Calu3 (cell line): ENCODE measurements at regions not wholly inside any gene's neighbourhood (a gene's known extent, or its start where the extent isn't known, plus 50 kb on each side); places are given as distances from the start of the nearest gene placed in this dataset.
"Not testable (repeated sequence)": the region's sequence is repeated elsewhere in the genome, so short reads cannot be mapped to it uniquely, and the experiment has no call there.

ENCODE experiments used
- BruUV-seq: library from RNA; stranded (reverse); fragments of 400-500 nt; replicated peaks from 2 replicates; lab custom pipeline; 2021; lab: Mats Ljungman, UMichigan
- CTCF ChIA-PET: fragments of 300-600 bp; sonication (Branson Sonifier 250); formaldehyde crosslinking; loops from one replicate; lab custom pipeline; 2022; ENCODE audit warnings: antibody characterized with exemption; lab: Charles Lee
- DNase-seq: peaks from one replicate; pipeline ENCODE4 v3.0.0; 2022
- H3K27ac Mint-ChIP-seq: one replicate; pipeline ENCODE4 v1.8.0; 2022; ENCODE audit warnings: mixed read lengths; ENCODE audit not compliant: unreplicated experiment
- H3K27me3 Mint-ChIP-seq: one replicate; pipeline ENCODE4 v1.8.0; 2022; ENCODE audit warnings: mixed read lengths; ENCODE audit not compliant: unreplicated experiment
- H3K36me3 Mint-ChIP-seq: one replicate; pipeline ENCODE4 v1.8.0; 2022; ENCODE audit warnings: mild to moderate bottlenecking, moderate library complexity, mixed read lengths; ENCODE audit not compliant: insufficient read depth, unreplicated experiment
- H3K4me1 Mint-ChIP-seq: one replicate; pipeline ENCODE4 v1.8.0; 2022; ENCODE audit warnings: mild to moderate bottlenecking, low read depth, mixed read lengths; ENCODE audit not compliant: unreplicated experiment
- H3K4me3 Mint-ChIP-seq: one replicate; pipeline ENCODE4 v1.8.0; 2022; ENCODE audit warnings: mild to moderate bottlenecking, low read depth, moderate library complexity, mixed read lengths; ENCODE audit not compliant: unreplicated experiment
- H3K9me3 Mint-ChIP-seq: one replicate; pipeline ENCODE4 v1.8.0; 2022; ENCODE audit warnings: low read depth, mixed read lengths; ENCODE audit not compliant: unreplicated experiment
- intact Hi-C: fragments of 100-400 bp; cut with micrococcal nuclease; formaldehyde crosslinking; loops from one replicate; pipeline ENCODE4 v1.10.0; 2022; ENCODE audit not compliant: unreplicated experiment

DNA sequence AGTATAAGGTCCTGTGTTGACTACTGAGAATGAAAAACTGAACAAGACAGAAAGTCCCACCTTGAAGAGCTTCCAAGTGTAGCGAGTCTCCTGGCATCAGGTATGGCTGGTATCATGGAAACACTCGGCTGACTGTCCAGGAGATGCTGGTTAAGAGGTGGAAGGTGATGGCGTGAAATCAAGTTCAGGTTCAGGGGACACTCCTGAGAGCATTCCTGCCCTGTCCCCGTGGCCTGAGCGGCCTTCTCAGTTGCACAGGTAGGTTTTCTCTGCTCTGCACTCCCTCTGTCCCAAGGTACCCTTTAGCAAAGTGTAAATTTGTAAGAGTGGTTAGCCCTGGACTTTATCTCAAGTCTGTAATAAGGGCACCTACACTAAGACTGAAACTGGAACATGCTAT lies 713.7 kb upstream of the TPTE start:
- H3K27ac Mint-ChIP-seq, H3K27me3 Mint-ChIP-seq, H3K4me3 Mint-ChIP-seq, BruUV-seq, H3K4me1 Mint-ChIP-seq, DNase-seq, H3K36me3 Mint-ChIP-seq, CTCF ChIA-PET, intact Hi-C loops, H3K9me3 Mint-ChIP-seq: not testable (repeated sequence)

DNA sequence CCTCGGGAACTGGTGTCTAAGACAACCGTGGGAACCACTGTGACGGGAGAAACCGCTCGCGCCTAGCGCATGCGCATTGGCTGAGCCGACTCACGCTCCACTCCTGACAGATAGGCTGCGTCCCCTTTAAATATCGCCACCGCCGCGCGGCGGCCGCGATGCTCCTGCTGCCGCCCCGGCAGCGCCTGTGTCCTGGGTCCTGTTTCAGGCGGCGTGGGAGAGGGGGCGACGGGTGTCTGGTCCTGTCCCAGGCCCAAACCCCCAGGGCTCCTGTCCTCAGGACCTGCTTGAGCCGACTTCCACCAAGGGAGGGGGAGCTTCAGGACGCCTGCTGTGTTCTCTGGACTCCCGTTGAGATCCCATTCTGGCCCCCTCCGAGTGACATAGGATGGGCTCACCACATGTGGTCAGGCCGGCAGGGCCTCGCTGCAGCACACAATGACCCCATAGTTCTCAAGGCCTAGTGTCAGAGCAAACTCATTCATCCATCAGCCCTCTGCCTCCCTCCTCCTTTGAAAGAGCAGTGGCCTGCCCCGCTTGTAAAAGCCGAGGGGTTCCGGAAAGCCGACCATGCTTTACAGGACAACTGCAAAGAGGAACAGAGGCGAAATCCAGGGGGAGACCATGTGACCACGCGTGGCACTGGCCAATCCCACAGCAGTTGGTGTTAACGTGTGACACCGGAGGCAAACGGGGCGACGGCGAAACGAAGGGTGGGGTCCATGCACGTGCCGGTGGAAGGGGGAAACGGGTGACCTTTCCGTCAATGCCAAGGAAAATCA lies 710.0 kb upstream of the TPTE start:
- H3K4me3 Mint-ChIP-seq, BruUV-seq, H3K27ac Mint-ChIP-seq, H3K36me3 Mint-ChIP-seq, DNase-seq, H3K9me3 Mint-ChIP-seq, CTCF ChIA-PET, intact Hi-C loops, H3K27me3 Mint-ChIP-seq, H3K4me1 Mint-ChIP-seq: not testable (repeated sequence)

DNA sequence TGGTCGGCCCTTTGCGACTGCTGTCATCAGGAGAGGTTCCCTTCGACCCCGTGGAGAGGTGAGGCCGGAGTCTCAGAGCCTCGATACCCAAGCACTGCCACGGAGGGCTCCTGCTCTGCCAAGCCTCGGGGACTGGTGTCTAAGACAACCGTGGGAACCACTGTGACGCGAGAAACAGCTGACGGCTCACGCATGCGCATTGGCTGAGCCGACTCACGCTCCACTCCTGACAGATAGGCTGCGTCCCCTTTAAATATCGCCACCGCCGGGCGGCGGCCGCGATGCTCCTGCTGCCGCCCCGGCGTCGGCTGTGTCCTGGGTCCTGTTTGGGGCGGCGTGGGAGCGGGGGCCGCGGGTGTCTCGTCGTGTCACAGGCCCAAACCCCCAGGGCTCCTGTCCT lies 708.9 kb upstream of the TPTE start:
- CTCF ChIA-PET, DNase-seq, H3K4me1 Mint-ChIP-seq, H3K4me3 Mint-ChIP-seq, H3K9me3 Mint-ChIP-seq, H3K36me3 Mint-ChIP-seq, intact Hi-C loops, H3K27ac Mint-ChIP-seq, BruUV-seq, H3K27me3 Mint-ChIP-seq: not testable (repeated sequence)

DNA sequence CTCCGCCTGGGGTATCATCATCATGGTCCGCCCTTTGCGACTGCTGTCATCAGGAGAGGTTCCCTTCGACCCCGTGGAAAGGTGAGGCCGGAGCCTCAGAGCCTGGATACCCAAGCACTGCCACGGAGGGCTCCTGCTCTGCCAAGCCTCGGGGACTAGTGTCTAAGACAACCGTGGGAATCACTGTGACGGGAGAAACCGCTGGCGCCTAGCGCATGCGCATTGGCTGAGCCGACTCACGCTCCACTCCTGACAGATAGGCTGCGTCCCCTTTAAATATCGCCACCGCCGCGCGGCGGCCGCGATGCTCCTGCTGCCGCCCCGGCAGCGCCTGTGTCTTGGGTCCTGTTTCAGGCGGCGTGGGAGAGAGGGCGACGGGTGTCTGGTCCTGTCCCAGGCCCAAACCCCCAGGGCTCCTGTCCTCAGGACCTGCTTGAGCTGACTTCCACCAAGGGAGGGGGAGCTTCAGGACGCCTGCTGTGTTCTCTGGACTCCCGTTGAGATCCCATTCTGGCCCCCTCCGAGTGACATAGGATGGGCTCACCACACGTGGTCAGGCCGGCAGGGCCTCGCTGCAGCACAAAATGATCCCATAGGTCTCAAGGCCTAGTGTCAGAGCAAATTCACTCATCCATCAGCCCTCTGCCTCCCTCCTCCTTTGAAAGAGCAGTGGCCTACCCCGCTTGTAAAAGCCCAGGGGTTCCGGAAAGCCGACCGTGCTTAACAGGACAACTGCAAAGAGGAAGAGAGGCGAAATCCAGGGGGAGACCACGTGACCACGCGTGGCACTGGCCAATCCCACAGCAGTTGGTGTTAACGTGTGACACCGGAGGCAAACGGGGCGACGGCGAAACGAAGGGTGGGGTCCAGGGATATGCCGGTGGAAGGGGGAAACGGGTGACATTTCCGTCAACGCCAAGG lies 707.2 kb upstream of the TPTE start:
- H3K27me3 Mint-ChIP-seq, BruUV-seq, CTCF ChIA-PET, H3K36me3 Mint-ChIP-seq, intact Hi-C loops, H3K9me3 Mint-ChIP-seq, H3K4me1 Mint-ChIP-seq, DNase-seq, H3K27ac Mint-ChIP-seq, H3K4me3 Mint-ChIP-seq: not testable (repeated sequence)

DNA sequence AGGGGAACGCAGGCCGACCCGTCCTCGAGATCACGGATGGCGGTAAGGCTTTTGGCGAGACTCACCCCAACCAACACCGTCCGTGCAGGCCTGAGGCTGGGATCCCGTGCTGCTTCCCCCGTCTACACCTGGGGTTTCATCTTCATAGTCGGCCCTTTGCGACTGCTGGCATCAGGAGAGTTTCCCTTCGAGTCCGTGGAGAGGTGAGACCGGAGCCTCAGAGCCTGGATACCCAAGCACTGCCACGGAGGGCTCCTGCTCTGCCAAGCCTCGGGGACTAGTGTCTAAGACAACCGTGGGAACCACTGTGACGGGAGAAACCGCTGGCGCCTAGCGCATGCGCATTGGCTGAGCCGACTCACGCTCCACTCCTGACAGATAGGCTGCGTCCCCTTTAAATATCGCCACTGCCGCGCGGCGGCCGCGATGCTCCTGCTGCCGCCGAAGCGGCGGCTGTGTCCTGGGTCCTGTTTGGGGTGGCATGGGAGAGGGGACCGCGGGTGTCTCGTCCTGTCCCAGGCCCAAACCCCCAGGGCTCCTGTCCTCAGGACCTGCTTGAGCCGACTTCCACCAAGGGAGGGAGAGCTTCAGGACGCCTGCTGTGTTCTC lies 706.1 kb upstream of the TPTE start:
- H3K27ac Mint-ChIP-seq: not testable (repeated sequence)

DNA sequence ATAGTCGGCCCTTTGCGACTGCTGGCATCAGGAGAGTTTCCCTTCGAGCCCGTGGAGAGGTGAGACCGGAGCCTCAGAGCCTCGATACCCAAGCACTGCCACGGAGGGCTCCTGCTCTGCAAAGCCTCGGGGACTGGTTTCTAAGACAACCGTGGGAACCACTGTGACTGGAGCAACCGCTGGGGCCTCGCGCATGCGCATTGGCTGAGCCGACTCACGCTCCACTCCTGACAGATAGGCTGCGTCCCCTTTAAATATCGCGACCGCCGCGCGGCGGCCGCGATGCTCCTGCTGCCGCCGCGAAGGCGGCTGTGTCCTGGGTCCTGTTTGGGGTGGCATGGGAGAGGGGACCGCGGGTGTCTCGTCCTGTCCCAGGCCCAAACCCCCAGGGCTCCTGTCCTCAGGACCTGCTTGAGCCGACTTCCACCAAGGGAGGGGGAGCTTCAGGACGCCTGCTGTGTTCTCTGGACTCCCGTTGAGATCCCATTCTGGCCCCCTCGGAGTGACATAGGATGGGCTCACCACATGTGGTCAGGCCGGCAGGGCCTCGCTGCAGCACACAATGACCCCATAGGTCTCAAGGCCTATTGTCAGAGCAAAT lies 704.5 kb upstream of the TPTE start:
- H3K27ac Mint-ChIP-seq, H3K4me3 Mint-ChIP-seq, CTCF ChIA-PET, H3K4me1 Mint-ChIP-seq, H3K27me3 Mint-ChIP-seq, DNase-seq, BruUV-seq, H3K36me3 Mint-ChIP-seq, intact Hi-C loops, H3K9me3 Mint-ChIP-seq: not testable (repeated sequence)

More for the DNA sequence above, 706.1 kb upstream of the TPTE start:
- DNase-seq, H3K9me3 Mint-ChIP-seq, BruUV-seq, H3K4me3 Mint-ChIP-seq, H3K4me1 Mint-ChIP-seq, intact Hi-C loops, H3K36me3 Mint-ChIP-seq, CTCF ChIA-PET, H3K27me3 Mint-ChIP-seq: not testable (repeated sequence)

DNA sequence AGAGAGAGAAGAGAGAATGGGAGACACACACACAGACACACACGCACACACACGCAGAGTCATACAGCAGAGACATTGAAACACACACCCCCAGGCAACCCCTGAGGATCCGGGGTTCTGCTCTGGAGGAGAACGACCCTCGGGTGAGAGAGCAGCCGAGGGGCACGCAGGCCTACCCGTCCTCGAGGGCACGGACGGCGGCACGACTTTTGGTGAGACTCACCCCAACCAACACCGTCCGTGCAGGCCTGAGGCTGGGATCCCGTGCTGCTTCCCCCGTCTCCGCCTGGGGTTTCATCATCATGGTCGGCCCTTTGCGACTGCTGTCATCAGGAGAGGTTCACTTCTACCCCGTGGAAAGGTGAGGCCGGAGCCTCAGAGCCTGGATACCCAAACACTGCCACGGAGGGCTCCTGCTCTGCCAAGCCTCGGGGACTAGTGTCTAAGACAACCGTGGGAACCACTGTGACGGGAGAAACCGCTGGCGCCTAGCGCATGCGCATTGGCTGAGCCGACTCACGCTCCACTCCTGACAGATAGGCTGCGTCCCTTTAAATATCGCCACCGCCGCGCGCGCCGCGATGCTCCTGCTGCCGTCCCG lies 703.4 kb upstream of the TPTE start:
- BruUV-seq, intact Hi-C loops, DNase-seq, H3K9me3 Mint-ChIP-seq, H3K27ac Mint-ChIP-seq, CTCF ChIA-PET, H3K4me1 Mint-ChIP-seq, H3K4me3 Mint-ChIP-seq, H3K36me3 Mint-ChIP-seq, H3K27me3 Mint-ChIP-seq: not testable (repeated sequence)

DNA sequence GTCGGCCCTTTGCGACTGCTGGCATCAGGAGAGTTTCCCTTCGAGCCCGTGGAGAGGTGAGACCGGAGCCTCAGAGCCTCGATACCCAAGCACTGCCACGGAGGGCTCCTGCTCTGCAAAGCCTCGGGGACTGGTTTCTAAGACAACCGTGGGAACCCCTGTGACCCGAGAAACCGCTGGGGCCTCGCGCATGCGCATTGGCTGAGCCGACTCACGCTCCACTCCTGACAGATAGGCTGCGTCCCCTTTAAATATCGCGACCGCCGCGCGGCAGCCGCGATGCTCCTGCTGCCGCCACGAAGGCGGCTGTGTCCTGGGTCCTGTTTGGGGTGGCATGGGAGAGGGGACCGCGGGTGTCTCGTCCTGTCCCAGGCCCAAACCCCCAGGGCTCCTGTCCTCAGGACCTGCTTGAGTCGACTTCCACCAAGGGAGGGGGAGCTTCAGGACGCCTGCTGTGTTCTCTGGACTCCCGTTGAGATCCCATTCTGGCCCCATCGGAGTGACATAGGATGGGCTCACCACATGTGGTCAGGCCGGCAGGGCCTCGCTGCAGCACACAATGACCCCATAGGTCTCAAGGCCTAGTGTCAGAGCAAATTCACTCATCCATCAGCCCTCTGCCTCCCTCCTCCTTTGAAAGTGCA lies 701.7 kb upstream of the TPTE start:
- H3K27me3 Mint-ChIP-seq, CTCF ChIA-PET, BruUV-seq, H3K4me1 Mint-ChIP-seq, intact Hi-C loops, H3K9me3 Mint-ChIP-seq, H3K4me3 Mint-ChIP-seq, H3K27ac Mint-ChIP-seq, DNase-seq, H3K36me3 Mint-ChIP-seq: not testable (repeated sequence)

DNA sequence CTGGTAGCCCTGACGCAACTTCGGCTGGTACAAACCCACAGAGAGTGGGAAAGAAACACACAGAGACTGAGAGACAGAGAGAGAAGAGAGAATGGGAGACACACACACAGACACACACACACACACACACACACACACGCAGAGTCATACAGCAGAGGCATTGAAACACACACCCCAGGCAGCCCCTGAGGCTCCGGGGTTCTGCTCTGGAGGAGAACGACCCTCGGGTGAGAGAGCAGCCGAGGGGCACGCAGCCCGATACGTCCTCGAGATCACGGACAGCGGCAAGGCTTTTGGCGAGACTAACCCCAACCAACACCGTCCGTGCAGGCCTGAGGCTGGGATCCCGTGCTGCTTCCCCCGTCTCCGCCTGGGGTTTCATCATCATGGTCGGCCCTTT lies 700.8 kb upstream of the TPTE start:
- H3K4me3 Mint-ChIP-seq, CTCF ChIA-PET, H3K27ac Mint-ChIP-seq, DNase-seq, H3K27me3 Mint-ChIP-seq, H3K9me3 Mint-ChIP-seq, H3K4me1 Mint-ChIP-seq, intact Hi-C loops, BruUV-seq, H3K36me3 Mint-ChIP-seq: not testable (repeated sequence)
